GM11168 (cell line): ENCODE measurements at regions not wholly inside any gene's neighbourhood (a gene's known extent, or its start where the extent isn't known, plus 50 kb on each side); places are given as distances from the start of the nearest gene placed in this dataset.
"Not testable (repeated sequence)": the region's sequence is repeated elsewhere in the genome, so short reads cannot be mapped to it uniquely, and the experiment has no call there.

ENCODE experiments used
- in situ Hi-C: fragments of 300-500 bp; cut with MboI; formaldehyde crosslinking; loops from one replicate; pipeline ENCODE4 v1.12.0; 2022; ENCODE audit warnings: low sequenced_read_pairs; ENCODE audit not compliant: unreplicated experiment

DNA sequence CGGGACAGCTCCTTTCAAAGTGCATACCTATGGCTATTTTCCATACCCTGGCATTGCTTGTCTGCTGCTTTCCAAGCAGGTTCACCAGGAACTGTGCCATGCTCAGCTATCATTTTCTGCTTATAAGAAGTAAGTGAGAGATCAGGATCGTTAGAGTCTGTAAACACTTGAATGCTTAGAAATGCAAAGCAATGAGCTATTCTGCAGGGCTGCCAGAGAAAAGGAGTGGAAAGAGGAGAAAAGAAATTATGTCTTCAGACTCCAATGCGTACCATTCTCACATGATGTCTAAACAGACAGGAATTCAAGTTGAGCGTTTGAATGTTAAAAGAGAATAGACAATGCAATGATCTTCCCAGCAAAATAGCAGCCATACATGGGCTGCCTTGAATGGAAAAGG, 245.5 kb upstream of the SLC7A11 start:
- in situ Hi-C loops, result no loop called here

DNA sequence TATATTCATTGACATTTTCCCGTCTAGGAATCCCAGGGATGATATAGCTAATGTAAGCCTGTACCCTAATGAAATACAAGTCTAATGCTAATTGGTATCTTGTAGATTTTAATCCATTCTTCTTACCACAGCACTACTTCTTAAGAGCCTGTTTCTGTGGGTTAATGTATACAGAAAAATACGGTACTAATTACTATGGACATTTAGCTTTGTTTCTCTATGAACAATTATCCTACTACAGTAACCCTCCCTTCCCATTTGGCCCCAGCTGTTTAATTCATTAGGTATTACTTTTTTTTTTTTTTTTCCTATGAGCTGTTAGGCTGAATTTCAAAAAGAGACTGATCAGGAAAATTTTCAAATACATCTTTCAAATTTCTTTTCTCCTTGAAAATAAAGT, 245.1 kb upstream of the SLC7A11 start:
- in situ Hi-C loops, result no loop called here

DNA sequence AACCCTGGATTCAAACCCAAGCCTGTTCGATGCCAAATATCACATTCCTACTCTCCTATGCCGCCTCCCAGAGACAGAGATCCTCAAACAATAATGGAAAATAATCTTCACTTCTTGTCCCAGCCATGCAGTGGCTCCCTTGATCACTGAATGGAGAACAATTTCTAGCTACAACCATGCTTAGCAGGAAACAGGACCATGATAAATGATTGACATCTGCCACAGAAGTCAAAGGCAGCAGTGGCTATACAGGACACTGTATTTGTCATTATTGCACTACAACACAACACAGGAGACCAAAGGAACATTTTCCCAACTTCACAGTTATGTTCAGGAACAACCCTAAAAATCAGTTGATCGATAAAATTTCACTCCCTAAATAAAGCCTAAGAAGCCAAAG, 243.3 kb upstream of the SLC7A11 start:
- in situ Hi-C loops, result no loop called here

DNA sequence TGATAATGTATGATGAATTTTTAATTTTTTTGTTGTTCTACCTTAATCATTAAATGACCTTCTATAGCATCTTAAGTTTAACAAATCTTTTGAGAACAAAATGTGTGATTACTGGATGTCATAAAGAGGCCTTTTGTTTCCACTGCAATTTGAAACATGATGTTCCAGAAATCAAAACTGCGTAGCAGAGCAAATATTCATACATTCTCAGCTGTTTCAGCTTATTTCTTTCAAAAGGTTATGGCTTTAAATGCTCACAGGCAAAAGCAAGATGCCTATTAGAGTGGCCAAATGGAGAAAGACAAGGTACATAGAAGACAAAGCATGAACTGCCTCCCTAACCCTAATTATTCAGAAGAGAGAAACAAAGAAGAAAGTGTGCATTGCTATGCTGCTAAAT, 233.0 kb upstream of the SLC7A11 start:
- in situ Hi-C loops, result no loop called here

DNA sequence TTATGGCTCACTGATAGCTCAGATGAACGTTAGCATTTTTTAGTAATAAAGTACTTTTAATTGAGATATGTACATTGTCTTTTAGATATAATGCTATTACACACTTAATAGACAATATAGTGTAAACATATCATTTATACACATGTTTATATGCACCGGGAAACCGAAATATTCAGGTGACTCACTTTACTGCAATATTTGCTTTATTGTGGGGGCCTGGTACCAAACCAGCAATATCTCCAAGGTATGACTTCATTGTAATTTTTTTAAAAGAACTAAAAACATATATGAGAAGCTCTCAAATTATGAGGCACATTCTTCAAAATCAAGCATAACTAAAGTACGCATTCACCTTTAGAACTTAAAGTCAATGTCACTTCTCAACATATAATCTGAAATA, 231.2 kb upstream of the SLC7A11 start:
- in situ Hi-C loops, result no loop called here

DNA sequence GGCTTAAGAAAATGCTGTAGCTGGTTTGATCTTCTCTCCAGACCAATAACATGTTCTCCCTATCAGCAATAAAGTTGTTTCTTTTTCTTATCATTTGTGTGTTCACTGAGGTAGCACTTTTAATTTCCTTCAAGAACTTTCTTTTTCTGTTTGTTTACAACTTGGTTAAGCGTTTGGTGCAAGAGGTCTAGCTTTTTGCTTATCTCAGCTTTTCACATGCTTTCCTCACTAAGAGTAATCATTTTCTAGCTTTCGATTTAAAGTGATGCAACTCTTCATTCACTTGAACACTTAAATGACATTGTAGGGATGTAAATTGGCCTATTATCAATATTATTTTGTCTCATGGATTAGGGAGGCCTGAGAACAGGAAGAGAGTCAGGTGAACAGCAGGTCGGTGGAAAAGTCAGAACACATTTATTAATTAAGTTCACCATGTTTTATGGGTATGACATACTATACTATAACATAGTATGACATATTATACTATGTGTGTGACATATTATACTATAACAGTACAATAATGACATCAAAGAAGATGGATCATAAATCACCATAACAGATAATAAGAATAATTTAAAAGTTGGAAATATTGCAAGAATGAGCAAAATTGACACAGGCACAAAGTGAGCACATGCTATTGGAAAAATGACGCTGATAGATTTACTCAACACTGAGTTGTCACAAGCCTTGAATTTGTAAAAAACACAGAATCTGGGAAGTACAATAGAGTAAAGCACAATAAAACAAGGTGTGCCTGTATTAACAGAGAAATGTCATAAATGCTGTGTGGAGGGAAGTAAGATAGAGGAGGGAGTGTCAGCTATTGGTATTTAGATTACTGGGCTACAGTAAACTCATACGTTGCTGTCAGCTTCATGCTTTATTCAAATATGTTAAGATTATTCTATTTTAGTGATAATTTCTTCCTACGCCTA, 218.6 kb upstream of the SLC7A11 start:
- in situ Hi-C loops, result no loop called here

DNA sequence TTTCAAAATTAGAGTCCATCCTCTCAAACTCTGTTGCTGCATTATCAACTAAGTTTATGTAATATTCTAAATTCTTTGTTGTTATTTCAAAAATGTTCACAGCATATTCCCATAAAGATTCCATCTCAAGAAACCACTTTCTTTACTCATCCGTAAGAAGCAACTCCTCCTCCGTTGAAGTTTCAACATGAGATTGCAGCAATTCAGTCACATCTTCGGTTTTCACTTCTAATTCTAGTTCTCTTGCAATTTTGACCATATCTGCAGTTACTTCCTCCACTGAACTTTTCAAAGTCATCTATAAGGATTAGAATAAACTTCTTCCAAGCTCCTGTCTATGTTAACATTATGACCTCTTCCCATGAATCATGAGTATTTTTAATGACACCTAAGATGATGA, 216.6 kb upstream of the SLC7A11 start:
- in situ Hi-C loops, result no loop called here

DNA sequence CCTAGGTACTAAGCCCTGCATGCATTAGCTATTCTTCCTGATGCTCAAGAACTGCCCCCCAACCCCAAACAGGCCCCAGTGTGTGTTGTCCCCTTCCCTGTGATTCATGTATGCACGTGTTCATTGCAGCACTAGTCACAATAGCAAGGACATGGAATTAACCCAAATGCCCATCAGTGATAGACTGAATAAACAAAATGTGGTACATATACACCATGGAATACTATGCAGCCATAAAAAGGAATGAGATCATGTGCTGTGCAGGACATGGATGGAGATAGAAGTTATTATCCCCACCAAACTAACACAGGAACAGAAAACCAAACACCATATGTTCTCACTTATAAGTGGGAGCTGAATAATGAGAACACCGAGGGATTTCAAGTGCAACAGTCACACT, 214.2 kb upstream of the SLC7A11 start:
- in situ Hi-C loops, result not testable (repeated sequence)

DNA sequence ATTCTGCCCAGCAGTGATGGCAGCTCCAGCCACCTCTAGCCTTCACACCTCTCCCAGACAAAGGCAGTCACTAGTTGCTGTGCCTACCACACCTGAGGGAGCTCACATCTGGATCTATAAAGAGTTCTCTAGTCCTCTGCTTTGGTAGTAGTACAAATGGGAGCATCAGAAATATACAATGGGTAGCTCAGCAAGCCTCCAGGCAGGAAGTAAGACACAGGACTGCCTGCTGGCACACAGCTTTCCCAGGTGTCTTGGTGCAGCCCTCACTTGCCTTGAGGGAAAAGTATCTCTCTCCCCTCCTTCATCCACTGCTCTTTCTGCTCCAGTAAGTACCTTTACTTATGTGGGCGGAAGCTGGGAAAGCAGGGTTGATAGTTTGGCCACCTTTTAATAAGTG, 212.9 kb upstream of the SLC7A11 start:
- in situ Hi-C loops, result no loop called here

DNA sequence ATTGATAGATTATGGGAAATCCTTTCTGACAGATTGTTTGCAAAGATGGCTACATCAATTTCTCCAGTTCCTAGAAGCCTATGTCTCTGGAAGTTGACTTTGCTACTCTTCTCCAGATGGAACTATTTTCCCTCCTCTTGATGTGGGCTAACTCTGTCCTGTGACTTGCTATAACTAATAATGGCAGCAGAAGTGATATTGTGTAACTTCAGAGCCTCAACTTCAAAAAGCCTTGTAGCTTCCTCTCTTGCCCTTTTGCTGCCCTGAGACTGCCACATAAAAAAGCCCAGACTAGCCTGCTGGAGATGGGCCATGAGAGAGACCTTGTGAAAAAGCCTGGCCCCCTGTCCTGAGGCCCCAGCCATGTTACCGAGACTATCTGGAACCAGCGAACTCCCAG, 210.7 kb upstream of the SLC7A11 start:
- in situ Hi-C loops, result no loop called here

DNA sequence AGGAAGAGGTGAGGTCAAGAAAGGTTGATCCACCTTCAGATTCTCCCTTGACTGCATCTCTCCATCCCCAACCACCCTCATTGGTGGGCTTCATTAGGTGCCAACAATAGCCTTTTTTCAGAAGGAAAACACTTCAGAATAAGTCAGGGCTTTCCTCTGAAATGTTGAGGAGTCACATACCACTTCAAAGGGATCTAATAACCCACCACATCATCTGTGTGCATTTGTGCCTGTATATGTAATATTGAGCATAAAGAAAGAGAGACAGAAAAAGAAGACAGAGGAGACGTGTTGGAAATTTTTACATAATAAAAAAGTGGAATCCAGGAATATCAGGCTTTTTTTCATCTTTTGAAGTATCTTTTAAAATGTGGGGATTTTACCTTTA, 209.1 kb upstream of the SLC7A11 start:
- in situ Hi-C loops, result no loop called here

DNA sequence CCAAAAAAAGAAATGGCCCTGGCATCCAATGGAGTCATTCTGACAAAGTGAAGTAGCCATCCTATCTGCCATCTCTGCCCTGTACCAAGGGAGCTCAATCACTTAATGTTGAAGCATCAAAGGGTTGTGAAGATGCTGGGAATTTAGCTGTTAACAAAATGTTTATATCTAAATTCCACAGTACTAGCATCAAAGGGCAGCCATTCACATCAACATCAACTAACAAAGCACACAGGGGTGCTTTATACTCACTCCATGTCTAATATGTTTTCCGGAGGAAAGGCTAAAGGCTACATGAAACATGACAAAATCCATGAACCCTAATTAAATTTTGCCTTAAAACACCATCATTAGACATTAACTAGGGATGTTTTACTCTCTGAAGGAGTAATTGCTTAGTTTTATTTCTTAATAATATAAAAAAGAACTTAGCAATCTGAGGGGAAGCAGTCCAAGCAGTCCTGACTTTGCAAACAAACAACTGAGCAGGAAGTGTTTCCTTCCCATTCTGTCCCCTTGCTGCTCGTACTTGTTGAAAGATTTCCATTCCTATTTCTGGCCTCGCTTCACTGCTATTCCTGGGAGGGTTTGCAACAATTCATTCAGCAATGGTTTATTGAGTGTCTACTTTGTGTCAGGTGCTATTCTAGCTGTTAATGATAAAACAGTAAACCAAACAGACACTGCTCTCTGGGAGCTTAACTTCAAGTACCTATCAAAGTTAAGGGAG, 208.6 kb upstream of the SLC7A11 start:
- in situ Hi-C loops, result no loop called here

DNA sequence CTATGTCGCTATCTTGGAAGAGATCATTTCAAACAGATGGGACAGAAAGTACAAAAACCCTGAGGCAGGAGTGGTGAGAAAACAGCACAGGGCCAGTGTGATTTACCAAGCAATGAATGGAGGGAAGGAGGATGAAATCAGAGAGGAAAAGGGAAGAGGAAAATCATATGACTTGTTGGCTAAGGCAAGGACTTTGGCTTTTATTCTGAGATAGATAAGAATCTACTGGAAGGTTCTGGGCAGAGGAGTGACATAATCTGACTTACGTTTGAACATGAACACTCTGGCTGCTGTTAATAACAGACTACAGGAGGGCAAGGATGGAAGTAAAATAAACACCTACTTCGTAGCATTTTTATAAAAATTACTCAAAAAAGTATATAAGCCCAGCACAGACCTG, 207.8 kb upstream of the SLC7A11 start:
- in situ Hi-C loops, result no loop called here

DNA sequence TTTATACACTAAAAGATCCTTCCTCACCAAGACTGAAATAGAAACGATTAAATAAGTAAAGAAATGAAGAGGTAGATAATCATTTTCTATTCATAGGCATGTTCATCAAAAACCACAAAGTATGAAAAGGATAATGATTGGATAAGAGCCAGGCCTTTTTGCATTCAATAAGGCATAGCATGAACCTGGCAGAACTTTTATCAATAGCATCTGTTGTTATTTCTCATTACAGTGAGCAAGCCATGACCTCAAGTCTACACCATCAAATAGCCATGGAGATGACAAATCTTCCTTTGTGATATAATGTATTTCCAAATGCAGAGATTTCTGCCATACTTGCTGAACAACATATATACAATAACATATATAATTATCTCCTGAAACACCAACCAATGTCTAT, 206.0 kb upstream of the SLC7A11 start:
- in situ Hi-C loops, result no loop called here

DNA sequence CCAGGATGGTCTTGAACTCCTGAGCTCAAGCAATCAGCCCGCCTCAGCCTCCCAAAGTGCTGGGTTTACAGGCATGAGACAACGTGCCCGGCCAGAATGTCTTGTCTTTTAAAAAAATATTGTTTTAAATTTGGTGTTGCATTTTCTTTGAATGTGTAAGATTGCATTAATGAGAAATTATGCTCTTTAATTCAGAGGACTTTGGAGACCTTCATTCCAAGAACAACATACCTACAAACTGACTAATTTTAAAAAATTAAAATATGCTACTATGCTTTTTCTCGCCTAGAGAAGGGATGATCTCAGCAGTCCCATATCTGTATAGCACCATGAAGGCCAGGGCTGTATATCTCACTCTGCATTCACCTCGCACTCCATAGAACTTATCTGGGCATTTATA, 204.3 kb upstream of the SLC7A11 start:
- in situ Hi-C loops, result no loop called here

DNA sequence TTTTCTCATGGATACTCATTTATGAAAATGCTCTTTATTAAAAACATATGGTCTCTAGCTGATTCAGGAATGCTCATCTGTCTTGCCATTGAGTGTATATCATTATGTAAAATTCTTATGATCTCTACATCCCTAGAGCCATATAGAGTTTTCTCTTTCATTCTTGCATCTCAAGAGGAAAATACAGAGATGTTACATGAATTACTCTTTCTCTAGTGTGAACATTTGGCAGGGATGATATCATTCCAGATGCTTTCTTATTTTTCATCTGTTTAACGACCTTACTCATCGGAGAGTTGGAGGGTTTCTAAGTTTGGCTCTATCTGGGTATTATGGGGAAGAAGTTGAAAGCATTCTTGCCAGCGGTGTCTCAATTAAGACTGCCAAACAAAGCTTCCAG, 202.9 kb upstream of the SLC7A11 start:
- in situ Hi-C loops, result no loop called here

DNA sequence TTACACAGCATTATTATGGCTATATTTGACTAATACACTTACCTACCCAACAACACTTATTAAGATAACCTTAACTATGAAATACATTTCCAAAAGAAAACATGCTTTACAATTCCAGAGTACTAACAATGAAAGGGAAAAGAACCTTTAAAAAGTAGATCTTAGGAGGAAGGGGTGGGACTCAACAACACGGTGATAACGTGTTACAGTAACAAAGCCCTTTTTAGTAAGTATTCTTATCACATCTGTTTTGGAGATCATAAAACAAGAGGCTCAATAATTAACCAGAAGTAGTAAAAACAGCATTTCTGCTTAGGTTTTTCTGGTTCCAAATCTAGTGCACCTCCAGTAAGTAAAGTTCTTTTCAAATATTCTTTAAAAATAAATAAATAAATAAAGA, 202.1 kb upstream of the SLC7A11 start:
- in situ Hi-C loops, result no loop called here

DNA sequence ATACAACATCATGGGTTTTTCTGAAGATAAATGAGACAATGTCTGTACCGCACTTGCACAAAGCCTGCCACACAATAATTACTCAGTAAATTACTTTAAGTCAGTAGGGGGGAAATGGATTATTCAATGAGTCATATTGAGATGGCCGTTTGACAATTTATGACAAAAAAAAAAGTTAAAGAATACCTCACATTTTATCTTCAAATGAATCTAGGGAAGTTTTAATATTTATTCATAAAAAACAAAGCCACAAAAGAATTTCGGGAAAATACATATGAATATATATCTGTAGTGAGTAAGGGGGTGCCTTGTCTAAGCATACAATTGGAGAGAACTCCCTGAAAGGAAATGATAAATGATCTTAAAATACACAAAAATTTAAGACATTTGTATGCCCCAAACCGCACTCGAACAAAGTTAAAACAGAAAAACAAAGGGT, 197.0 kb upstream of the SLC7A11 start:
- in situ Hi-C loops, result no loop called here

DNA sequence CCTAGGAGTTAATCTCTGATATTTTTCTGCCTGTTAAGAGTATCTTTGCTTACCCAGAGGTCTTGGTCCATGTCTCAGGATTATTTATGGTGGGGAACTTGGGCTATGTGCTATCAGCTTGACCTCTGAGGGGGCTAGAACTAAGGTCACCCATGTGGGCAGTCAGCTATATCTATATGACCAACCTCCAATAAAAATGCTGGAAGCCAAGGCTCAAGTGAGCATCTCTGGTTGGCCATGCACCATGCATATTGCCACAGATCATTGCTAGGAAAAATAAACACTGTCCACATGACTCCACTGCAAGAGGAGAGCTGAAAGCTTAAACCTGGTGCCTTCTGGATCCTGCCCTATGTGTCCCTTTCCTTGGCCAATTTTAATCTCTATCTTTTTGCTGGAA, 196.5 kb upstream of the SLC7A11 start:
- in situ Hi-C loops, result no loop called here

DNA sequence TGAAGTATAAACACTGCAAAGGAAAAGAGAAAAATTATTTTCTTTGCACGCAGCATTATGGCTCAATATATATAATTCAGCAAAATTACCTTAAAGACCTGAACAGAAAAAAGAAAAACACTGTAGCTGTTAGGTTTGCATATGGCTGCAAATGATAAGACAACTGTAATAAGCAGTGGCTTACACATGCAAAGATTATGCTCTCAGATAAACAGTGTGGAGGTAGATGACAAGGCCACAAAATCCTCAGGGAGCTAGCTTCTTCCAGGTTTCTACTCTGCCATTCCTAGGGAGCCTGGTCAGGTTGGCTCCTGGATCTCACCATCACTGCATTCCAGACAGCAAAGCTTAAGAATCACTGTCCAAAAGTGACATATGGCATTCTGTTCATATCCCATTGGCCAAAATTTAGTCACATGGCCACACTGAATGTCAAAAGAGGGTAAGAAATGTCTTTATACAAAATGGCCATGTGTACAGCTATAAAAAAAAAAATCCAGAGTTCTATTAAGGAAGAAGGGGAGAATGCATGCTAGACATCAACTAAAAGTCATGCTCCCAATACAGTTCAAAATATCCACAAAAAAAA, 195.2 kb upstream of the SLC7A11 start:
- in situ Hi-C loops, result no loop called here

DNA sequence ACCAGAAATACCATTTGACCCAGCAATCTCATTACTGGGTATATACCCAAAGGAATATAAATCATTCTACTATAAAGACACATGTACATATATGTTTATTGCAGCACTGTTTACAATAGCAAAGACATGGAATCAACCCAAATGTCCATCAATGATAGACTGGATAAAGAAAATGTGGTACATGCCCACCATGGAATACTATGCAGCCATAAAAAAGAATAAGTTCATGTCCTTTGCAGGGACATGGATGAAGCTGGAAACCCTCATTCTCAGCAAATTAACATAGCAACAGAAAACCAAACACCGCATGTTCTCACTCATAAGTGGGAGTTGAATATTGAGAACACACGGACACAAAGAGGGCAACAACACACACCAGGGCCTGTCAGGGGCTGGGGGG, 193.6 kb upstream of the SLC7A11 start:
- in situ Hi-C loops, result not testable (repeated sequence)
